GM12878 (cell line): ENCODE measurements at regions not wholly inside any gene's neighbourhood (a gene's known extent, or its start where the extent isn't known, plus 50 kb on each side); places are given as distances from the start of the nearest gene placed in this dataset.

ENCODE experiments used
- ATAC-seq: fragments of 200-7000 bp; cut with Tn5 transposase; 3 replicates; pipeline ENCODE4 v1.9.1; 2020; ENCODE audit warnings: mild to moderate bottlenecking, moderate library complexity
- BruUV-seq: library from RNA; stranded (reverse); fragments of 400-500 nt; replicated peaks from 2 replicates; lab custom pipeline; 2021; lab: Mats Ljungman, UMichigan
- CTCF ChIA-PET: fragments of 300-600 bp; sonication (Branson Sonifier 250); formaldehyde crosslinking; extraction: SDS; loops from one replicate; lab custom pipeline; 2021; ENCODE audit warnings: inconsistent platforms; lab: Yijun Ruan, JAX
- POLR2A ChIA-PET: fragments of 350-600 bp; formaldehyde crosslinking; extraction: SDS; loops from one replicate; lab custom pipeline; 2021; ENCODE audit warnings: inconsistent platforms; lab: Charles Lee
- RAD21 ChIA-PET: fragments of 300-600 bp; sonication (Branson Sonifier 250); formaldehyde crosslinking; loops from one replicate; lab custom pipeline; 2023; ENCODE audit warnings: antibody characterized with exemption; ENCODE audit not compliant: unreplicated experiment; lab: Charles Lee
- SMC1A ChIA-PET: fragments of 300-600 bp; sonication (Branson Sonifier 250); formaldehyde crosslinking; loops from one replicate; lab custom pipeline; 2023; ENCODE audit not compliant: unreplicated experiment, uncharacterized antibody; lab: Charles Lee
- DNase-seq: peaks from one replicate; pipeline ENCODE4 v3.0.0-alpha.2; 2011; ENCODE audit warnings: low read depth, low spot score
- FAIRE-seq: peaks from 3 replicates; lab custom pipeline; 2011; peaks lifted over from hg19 to GRCh38; lab: Jason Lieb, UNC
- H2AFZ ChIP-seq: 2 replicates; pipeline ENCODE4 v1.6.0; 2011; ENCODE audit warnings: low read depth, low read length, control low read depth; ENCODE audit not compliant: control insufficient read depth
- H3K27ac ChIP-seq: 2 replicates; pipeline ENCODE4 v1.5.1; 2011; ENCODE audit warnings: control low read depth; ENCODE audit not compliant: control insufficient read depth, insufficient read depth
- H3K27me3 ChIP-seq, 2 experiments: replicated peaks in 1 of 2; 2 replicates each; pipeline versions ENCODE4 v1.6.0 to v1.6.1; 2011; ENCODE audit warnings: low read length in 1 of 2; ENCODE audit not compliant: control insufficient read depth in 2 of 2, insufficient read depth in 2 of 2
- H3K36me3 ChIP-seq, 2 experiments: 2 replicates each; pipeline ENCODE4 v1.5.1; 2011; ENCODE audit warnings: low read length in 1 of 2; ENCODE audit not compliant: control insufficient read depth in 2 of 2, insufficient read depth in 2 of 2
- H3K4me1 ChIP-seq: 2 replicates; pipeline ENCODE4 v1.6.1; 2011; ENCODE audit warnings: mild to moderate bottlenecking, low read length, moderate library complexity, mixed read lengths; ENCODE audit not compliant: control insufficient read depth, insufficient read depth
- H3K4me2 ChIP-seq: 2 replicates; pipeline ENCODE4 v1.6.0; 2011; ENCODE audit warnings: control low read depth; ENCODE audit not compliant: control insufficient read depth, insufficient read depth
- H3K4me3 ChIP-seq: fragments of 200-600 bp; sonication (generic); 2 replicates; pipeline ENCODE4 v1.5.1; 2016
- H3K79me2 ChIP-seq: 2 replicates; pipeline ENCODE4 v1.6.0; 2011; ENCODE audit warnings: low read length; ENCODE audit not compliant: control insufficient read depth, insufficient read depth
- H3K9ac ChIP-seq: 2 replicates; pipeline ENCODE4 v1.8.0; 2011; ENCODE audit warnings: low read length, control low read depth, mixed read lengths; ENCODE audit not compliant: control insufficient read depth, insufficient read depth
- H3K9me3 ChIP-seq: replicated peaks from 3 replicates; pipeline ENCODE4 v1.5.1; 2011; ENCODE audit warnings: mild to moderate bottlenecking, low read length; ENCODE audit not compliant: control insufficient read depth, insufficient read depth
- H4K20me1 ChIP-seq: 2 replicates; pipeline ENCODE4 v1.6.0; 2011; ENCODE audit not compliant: control insufficient read depth, insufficient read depth
- BCL11A ChIP-seq: IDR thresholded peaks from 2 replicates; pipeline ENCODE4 v1.6.1; 2011; ENCODE audit warnings: low read depth, low read length
- EZH2 ChIP-seq: IDR thresholded peaks from 2 replicates; pipeline ENCODE4 v1.6.1; 2012; ENCODE audit warnings: low read depth, mild to moderate bottlenecking, control low read depth, inconsistent platforms, low read length, borderline replicate concordance; ENCODE audit not compliant: control insufficient read depth
- GABPA ChIP-seq: IDR thresholded peaks from 2 replicates; pipeline ENCODE4 v1.6.1; 2014; ENCODE audit warnings: antibody characterized with exemption, low read depth, mild to moderate bottlenecking, inconsistent platforms
- NFYA ChIP-seq: IDR thresholded peaks from 2 replicates; pipeline ENCODE4 v1.6.1; 2011; ENCODE audit warnings: low read depth, mild to moderate bottlenecking, low read length, improper control_type of control experiment, borderline replicate concordance
- NR2C1 ChIP-seq: fragments of 450-650 bp; IDR thresholded peaks from 2 replicates; pipeline ENCODE4 v1.6.1; 2017; ENCODE audit warnings: antibody characterized with exemption, mild to moderate bottlenecking, moderate library complexity
- PAX8 ChIP-seq: fragments of 450-650 bp; IDR thresholded peaks from 2 replicates; pipeline ENCODE4 v1.6.1; 2017; ENCODE audit warnings: mild to moderate bottlenecking, moderate library complexity
- SMAD1 ChIP-seq: fragments of 450-650 bp; IDR thresholded peaks from 2 replicates; pipeline ENCODE4 v1.6.1; 2018; ENCODE audit warnings: mild to moderate bottlenecking, low read depth; ENCODE audit not compliant: partially characterized antibody
- SP1 ChIP-seq: IDR thresholded peaks from one replicate; pipeline ENCODE4 v1.6.1; 2011; ENCODE audit warnings: low read depth, low read length
- STAT1 ChIP-seq: fragments of 450-650 bp; conservative IDR thresholded peaks from 2 replicates; pipeline ENCODE4 v1.6.1; 2014; ENCODE audit warnings: antibody characterized with exemption, mild to moderate bottlenecking
- ZNF207 ChIP-seq: fragments of 450-650 bp; IDR thresholded peaks from 2 replicates; pipeline ENCODE4 v1.6.1; 2014; ENCODE audit warnings: antibody characterized with exemption, mild to moderate bottlenecking, borderline replicate concordance
- WGBS: methylation state at CpG from one replicate; pipeline ENCODE4 v1.1.6; 2016; ENCODE audit warnings: low lambda C conversion rate; ENCODE audit not compliant: insufficient replicate concordance, insufficient coverage; ENCODE audit errors: missing lambda C conversion rate; 5-methylcytosine and 5-hydroxymethylcytosine counted together
- in situ Hi-C: fragments of 300-500 bp; cut with MboI; formaldehyde crosslinking; loops from 9 replicates; pipeline ENCODE4 v1.14.3; 2018; ENCODE audit warnings: mixed read lengths
- intact Hi-C: fragments of 100-400 bp; cut with micrococcal nuclease; formaldehyde crosslinking; loops from one replicate; pipeline ENCODE4 v1.14.2; 2022; ENCODE audit not compliant: unreplicated experiment
- TF ChIP-seq, protein P1 (sequence below): IDR thresholded peaks from 2 replicates; pipeline ENCODE4 v1.6.1; 2012; ENCODE audit warnings: improper control_type of control experiment, low read depth, low read length; ENCODE audit not compliant: insufficient replicate concordance
- TF ChIP-seq, protein P2 (sequence below): IDR thresholded peaks from 2 replicates; pipeline ENCODE4 v1.6.1; 2012; ENCODE audit warnings: low read depth, low read length, improper control_type of control experiment
- TF ChIP-seq, protein P3 (sequence below): fragments of 450-650 bp; IDR thresholded peaks from 2 replicates; pipeline ENCODE4 v1.6.1; 2017; ENCODE audit warnings: mild to moderate bottlenecking, moderate library complexity

DNA sequence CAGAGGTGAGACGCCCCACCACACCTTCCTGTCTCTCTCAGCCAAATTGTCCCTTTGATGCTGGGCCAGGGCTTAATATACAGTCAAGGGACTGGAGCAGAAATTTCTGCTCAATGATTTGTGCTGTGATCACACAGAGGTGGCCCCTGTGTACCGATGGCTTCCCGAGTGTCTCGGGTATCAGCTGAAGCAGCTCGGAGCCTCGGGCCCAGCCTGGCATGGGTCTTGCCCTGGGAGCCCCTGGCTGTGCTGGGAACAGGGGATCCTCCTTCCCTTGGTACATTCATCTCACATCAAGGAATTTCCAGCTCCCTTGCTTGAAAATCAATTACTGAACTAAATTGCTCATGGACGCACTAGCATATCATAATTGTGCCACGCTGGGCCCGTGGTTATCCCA, 148.8 kb upstream of the C1orf174 start:
- SMC1A ChIA-PET, result no interaction called here
- Histone ChIP-seq H4K20me1 (no peaks in the 10 kb centered on the region), H3K36me3 (no peaks in the 10 kb centered on the region), H3K4me1 (no peaks in the 10 kb centered on the region), H3K27me3 (no peaks in the 10 kb centered on the region), H3K4me2 (no peak overlapping the region), H3K9ac (no peak overlapping the region), H3K27ac (no peak overlapping the region), H2AFZ (no peak overlapping the region), H3K4me3 (no peak overlapping the region), H3K9me3 (no peaks in the 10 kb centered on the region), H3K79me2 (no peaks in the 10 kb centered on the region)
- WGBS, result 23% methylated on average over 9 of the region's 9 CpGs
- RAD21 ChIA-PET, result interaction anchor here (0.6 kb wide), 1 partner anchor 12 kb away, joined by 3 read pairs; no protein-coding TSS in a partner anchor
- POLR2A ChIA-PET, result no interaction called here
- FAIRE-seq (no peak), ATAC-seq (no peak), DNase-seq (no peak)
- intact Hi-C loops (no loop called here), in situ Hi-C loops (no loop called here)
- no TSS peak for BruUV-seq
- TF ChIP-seq NFYA, result no peak
- no peak for TF ChIP-seq ZNF207
- no peak for TF ChIP-seq SMAD1
- no peak for TF ChIP-seq NR2C1
- TF ChIP-seq GABPA, result no peak
- TF ChIP-seq, protein P1, sequence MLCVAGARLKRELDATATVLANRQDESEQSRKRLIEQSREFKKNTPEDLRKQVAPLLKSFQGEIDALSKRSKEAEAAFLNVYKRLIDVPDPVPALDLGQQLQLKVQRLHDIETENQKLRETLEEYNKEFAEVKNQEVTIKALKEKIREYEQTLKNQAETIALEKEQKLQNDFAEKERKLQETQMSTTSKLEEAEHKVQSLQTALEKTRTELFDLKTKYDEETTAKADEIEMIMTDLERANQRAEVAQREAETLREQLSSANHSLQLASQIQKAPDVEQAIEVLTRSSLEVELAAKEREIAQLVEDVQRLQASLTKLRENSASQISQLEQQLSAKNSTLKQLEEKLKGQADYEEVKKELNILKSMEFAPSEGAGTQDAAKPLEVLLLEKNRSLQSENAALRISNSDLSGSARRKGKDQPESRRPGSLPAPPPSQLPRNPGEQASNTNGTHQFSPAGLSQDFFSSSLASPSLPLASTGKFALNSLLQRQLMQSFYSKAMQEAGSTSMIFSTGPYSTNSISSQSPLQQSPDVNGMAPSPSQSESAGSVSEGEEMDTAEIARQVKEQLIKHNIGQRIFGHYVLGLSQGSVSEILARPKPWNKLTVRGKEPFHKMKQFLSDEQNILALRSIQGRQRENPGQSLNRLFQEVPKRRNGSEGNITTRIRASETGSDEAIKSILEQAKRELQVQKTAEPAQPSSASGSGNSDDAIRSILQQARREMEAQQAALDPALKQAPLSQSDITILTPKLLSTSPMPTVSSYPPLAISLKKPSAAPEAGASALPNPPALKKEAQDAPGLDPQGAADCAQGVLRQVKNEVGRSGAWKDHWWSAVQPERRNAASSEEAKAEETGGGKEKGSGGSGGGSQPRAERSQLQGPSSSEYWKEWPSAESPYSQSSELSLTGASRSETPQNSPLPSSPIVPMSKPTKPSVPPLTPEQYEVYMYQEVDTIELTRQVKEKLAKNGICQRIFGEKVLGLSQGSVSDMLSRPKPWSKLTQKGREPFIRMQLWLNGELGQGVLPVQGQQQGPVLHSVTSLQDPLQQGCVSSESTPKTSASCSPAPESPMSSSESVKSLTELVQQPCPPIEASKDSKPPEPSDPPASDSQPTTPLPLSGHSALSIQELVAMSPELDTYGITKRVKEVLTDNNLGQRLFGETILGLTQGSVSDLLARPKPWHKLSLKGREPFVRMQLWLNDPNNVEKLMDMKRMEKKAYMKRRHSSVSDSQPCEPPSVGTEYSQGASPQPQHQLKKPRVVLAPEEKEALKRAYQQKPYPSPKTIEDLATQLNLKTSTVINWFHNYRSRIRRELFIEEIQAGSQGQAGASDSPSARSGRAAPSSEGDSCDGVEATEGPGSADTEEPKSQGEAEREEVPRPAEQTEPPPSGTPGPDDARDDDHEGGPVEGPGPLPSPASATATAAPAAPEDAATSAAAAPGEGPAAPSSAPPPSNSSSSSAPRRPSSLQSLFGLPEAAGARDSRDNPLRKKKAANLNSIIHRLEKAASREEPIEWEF, result no peak
- TF ChIP-seq, protein P2, sequence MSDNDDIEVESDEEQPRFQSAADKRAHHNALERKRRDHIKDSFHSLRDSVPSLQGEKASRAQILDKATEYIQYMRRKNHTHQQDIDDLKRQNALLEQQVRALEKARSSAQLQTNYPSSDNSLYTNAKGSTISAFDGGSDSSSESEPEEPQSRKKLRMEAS, result no peak
- no peak for TF ChIP-seq EZH2
- no peak for TF ChIP-seq SP1
- TF ChIP-seq, protein P3, sequence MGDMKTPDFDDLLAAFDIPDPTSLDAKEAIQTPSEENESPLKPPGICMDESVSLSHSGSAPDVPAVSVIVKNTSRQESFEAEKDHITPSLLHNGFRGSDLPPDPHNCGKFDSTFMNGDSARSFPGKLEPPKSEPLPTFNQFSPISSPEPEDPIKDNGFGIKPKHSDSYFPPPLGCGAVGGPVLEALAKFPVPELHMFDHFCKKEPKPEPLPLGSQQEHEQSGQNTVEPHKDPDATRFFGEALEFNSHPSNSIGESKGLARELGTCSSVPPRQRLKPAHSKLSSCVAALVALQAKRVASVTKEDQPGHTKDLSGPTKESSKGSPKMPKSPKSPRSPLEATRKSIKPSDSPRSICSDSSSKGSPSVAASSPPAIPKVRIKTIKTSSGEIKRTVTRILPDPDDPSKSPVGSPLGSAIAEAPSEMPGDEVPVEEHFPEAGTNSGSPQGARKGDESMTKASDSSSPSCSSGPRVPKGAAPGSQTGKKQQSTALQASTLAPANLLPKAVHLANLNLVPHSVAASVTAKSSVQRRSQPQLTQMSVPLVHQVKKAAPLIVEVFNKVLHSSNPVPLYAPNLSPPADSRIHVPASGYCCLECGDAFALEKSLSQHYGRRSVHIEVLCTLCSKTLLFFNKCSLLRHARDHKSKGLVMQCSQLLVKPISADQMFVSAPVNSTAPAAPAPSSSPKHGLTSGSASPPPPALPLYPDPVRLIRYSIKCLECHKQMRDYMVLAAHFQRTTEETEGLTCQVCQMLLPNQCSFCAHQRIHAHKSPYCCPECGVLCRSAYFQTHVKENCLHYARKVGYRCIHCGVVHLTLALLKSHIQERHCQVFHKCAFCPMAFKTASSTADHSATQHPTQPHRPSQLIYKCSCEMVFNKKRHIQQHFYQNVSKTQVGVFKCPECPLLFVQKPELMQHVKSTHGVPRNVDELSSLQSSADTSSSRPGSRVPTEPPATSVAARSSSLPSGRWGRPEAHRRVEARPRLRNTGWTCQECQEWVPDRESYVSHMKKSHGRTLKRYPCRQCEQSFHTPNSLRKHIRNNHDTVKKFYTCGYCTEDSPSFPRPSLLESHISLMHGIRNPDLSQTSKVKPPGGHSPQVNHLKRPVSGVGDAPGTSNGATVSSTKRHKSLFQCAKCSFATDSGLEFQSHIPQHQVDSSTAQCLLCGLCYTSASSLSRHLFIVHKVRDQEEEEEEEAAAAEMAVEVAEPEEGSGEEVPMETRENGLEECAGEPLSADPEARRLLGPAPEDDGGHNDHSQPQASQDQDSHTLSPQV, result no peak
- TF ChIP-seq PAX8, result no peak
- TF ChIP-seq BCL11A, result no peak
- no peak for TF ChIP-seq STAT1
- CTCF ChIA-PET, result no interaction called here
